Adrenal gland (tissue), 5 donors: ENCODE measurements at regions not wholly inside any gene's neighbourhood (a gene's known extent, or its start where the extent isn't known, plus 50 kb on each side); places are given as distances from the start of the nearest gene placed in this dataset.

Experiments
- CTCF ChIP-seq, 6 experiments: fragments of 450-650 bp in 4 of 6; fragments of 200-600 bp in 2 of 6; sonication (generic) in 1 of 6; IDR thresholded peaks; 1 replicate in 5 of 6; 2 replicates in 1 of 6; pipeline versions ENCODE4 v1.5.1 to v1.8.0; 2016 to 2021; ENCODE audit warnings: antibody characterized with exemption in 6 of 6, mild to moderate bottlenecking in 2 of 6, moderate library complexity in 1 of 6
- POLR2A ChIP-seq, 2 donors: fragments of 450-650 bp; IDR thresholded peaks; one replicate each; pipeline ENCODE4 v1.6.1; 2017; ENCODE audit warnings: antibody characterized with exemption in 2 of 2, mild to moderate bottlenecking in 2 of 2, moderate library complexity in 1 of 2
- donor health status: DM: no; HTN: no; CAD: no.

- TF ChIP-seq CTCF (IDR thresholded peaks at IDR 0.05) = no peak
- TF ChIP-seq POLR2A (IDR thresholded peaks at IDR 0.05) = no peak
These were observed 184.9 kb upstream of the AADAT start for GRCh38 chr4:170274616-170275015.
